ENCODE measurements at regions not wholly inside any gene's neighbourhood (a gene's known extent, or its start where the extent isn't known, plus 50 kb on each side); places are given as distances from the start of the nearest gene placed in this dataset.
A peak's percentile ranks its signal among the peaks of the same experiment; 100 is the strongest.

- no peak for TF ChIP-seq CTCF (IDR thresholded peaks at IDR 0.05)
- no peak for TF ChIP-seq POLR2A (IDR thresholded peaks at IDR 0.05)
Measured at GRCh38 chr14:50013198-50013918, 103.0 kb downstream of the VCPKMT start.

GRCh38 chr14:50013934-50014333 lies 102.4 kb downstream of the VCPKMT start:
- no peak overlapping the region for H3K27ac ChIP-seq
- no peaks in the 10 kb centered on the region for H3K9me3 ChIP-seq
- H3K4me3 ChIP-seq, result no peak overlapping the region
- no peaks in the 10 kb centered on the region for H3K36me3 ChIP-seq
- no peak for DNase-seq
- TF ChIP-seq CTCF (IDR thresholded peaks at IDR 0.05), result no peak
- TF ChIP-seq POLR2A (IDR thresholded peaks at IDR 0.05), result no peak
- no peaks in the 10 kb centered on the region for H3K27me3 ChIP-seq
- peaks cover 0 to 12% (median 0%) of the 10 kb centered on the region in 4 donors for H3K4me1 ChIP-seq

More at GRCh38 chr14:50013198-50013918, 103.0 kb downstream of the VCPKMT start:
- no peak overlapping the region for H3K4me3 ChIP-seq
- DNase-seq, result no peak
- no peaks in the 10 kb centered on the region for H3K9me3 ChIP-seq
- H3K36me3 ChIP-seq, result no peaks in the 10 kb centered on the region
- no peak overlapping the region for H3K27ac ChIP-seq
- no peaks in the 10 kb centered on the region for H3K27me3 ChIP-seq
- H3K4me1 ChIP-seq, result peaks cover 0 to 9% (median 0%) of the 10 kb centered on the region in 4 donors

GRCh38 chr14:50014809-50015430 lies 101.5 kb downstream of the VCPKMT start:
- Histone ChIP-seq H3K9me3 (no peaks in the 10 kb centered on the region), H3K27ac (no peak overlapping the region), H3K27me3 (no peaks in the 10 kb centered on the region), H3K36me3 (no peaks in the 10 kb centered on the region), H3K4me3 (no peak overlapping the region), H3K4me1 (peaks cover 0 to 12% (median 0%) of the 10 kb centered on the region in 4 donors)
- no peak for DNase-seq
- TF ChIP-seq CTCF (IDR thresholded peaks at IDR 0.05), result no peak
- TF ChIP-seq POLR2A (IDR thresholded peaks at IDR 0.05), result no peak

GRCh38 chr14:50015716-50016115 lies 100.7 kb downstream of the VCPKMT start:
- Histone ChIP-seq H3K27me3 (no peaks in the 10 kb centered on the region), H3K9me3 (no peaks in the 10 kb centered on the region), H3K27ac (no peak overlapping the region), H3K4me1 (peaks cover 0 to 12% (median 0%) of the 10 kb centered on the region in 4 donors), H3K4me3 (no peak overlapping the region), H3K36me3 (no peaks in the 10 kb centered on the region)
- no peak for TF ChIP-seq CTCF (IDR thresholded peaks at IDR 0.05)
- no peak for TF ChIP-seq POLR2A (IDR thresholded peaks at IDR 0.05)
- DNase-seq, result no peak

GRCh38 chr14:50018201-50018932 lies 98.0 kb downstream of the VCPKMT start:
- H3K36me3 ChIP-seq, result no peaks in the 10 kb centered on the region
- peaks cover 0 to 12% (median 0%) of the 10 kb centered on the region in 4 donors for H3K4me1 ChIP-seq
- TF ChIP-seq CTCF (IDR thresholded peaks at IDR 0.05) (peak in 1 of 6 experiments; percentile 3), POLR2A (IDR thresholded peaks at IDR 0.05) (no peak)
- DNase-seq, result peak in 1 of 3 donors; percentile 70
- no peak overlapping the region for H3K4me3 ChIP-seq
- peak overlapping the region in 2 of 4 donors; percentile 33 to 47 for H3K27ac ChIP-seq
- no peaks in the 10 kb centered on the region for H3K27me3 ChIP-seq
- no peaks in the 10 kb centered on the region for H3K9me3 ChIP-seq
